Calu3 (cell line): ENCODE measurements at regions not wholly inside any gene's neighbourhood (a gene's known extent, or its start where the extent isn't known, plus 50 kb on each side); places are given as distances from the start of the nearest gene placed in this dataset.

Experiments used
- BruUV-seq: library from RNA; stranded (reverse); fragments of 400-500 nt; replicated peaks from 2 replicates; lab custom pipeline; 2021; lab: Mats Ljungman, UMichigan
- CTCF ChIA-PET: fragments of 300-600 bp; sonication (Branson Sonifier 250); formaldehyde crosslinking; loops from one replicate; lab custom pipeline; 2022; ENCODE audit warnings: antibody characterized with exemption; lab: Charles Lee
- DNase-seq: peaks from one replicate; pipeline ENCODE4 v3.0.0; 2022
- H3K27ac Mint-ChIP-seq: one replicate; pipeline ENCODE4 v1.8.0; 2022; ENCODE audit warnings: mixed read lengths; ENCODE audit not compliant: unreplicated experiment
- H3K27me3 Mint-ChIP-seq: one replicate; pipeline ENCODE4 v1.8.0; 2022; ENCODE audit warnings: mixed read lengths; ENCODE audit not compliant: unreplicated experiment
- H3K36me3 Mint-ChIP-seq: one replicate; pipeline ENCODE4 v1.8.0; 2022; ENCODE audit warnings: mild to moderate bottlenecking, moderate library complexity, mixed read lengths; ENCODE audit not compliant: insufficient read depth, unreplicated experiment
- H3K4me1 Mint-ChIP-seq: one replicate; pipeline ENCODE4 v1.8.0; 2022; ENCODE audit warnings: mild to moderate bottlenecking, low read depth, mixed read lengths; ENCODE audit not compliant: unreplicated experiment
- H3K4me3 Mint-ChIP-seq: one replicate; pipeline ENCODE4 v1.8.0; 2022; ENCODE audit warnings: mild to moderate bottlenecking, low read depth, moderate library complexity, mixed read lengths; ENCODE audit not compliant: unreplicated experiment
- H3K9me3 Mint-ChIP-seq: one replicate; pipeline ENCODE4 v1.8.0; 2022; ENCODE audit warnings: low read depth, mixed read lengths; ENCODE audit not compliant: unreplicated experiment
- CTCF ChIP-seq: fragments of 200-600 bp; IDR thresholded peaks from one replicate; pipeline ENCODE4 v1.8.0; 2022; ENCODE audit warnings: antibody characterized with exemption; ENCODE audit not compliant: unreplicated experiment
- intact Hi-C: fragments of 100-400 bp; cut with micrococcal nuclease; formaldehyde crosslinking; loops from one replicate; pipeline ENCODE4 v1.10.0; 2022; ENCODE audit not compliant: unreplicated experiment

- no TSS peak for BruUV-seq
- Mint-ChIP-seq H3K4me1 (peaks cover 21% of the 10 kb centered on the region), H3K27me3 (no peaks in the 10 kb centered on the region), H3K36me3 (peaks cover 4% of the 10 kb centered on the region), H3K27ac (no peak overlapping the region), H3K4me3 (no peak overlapping the region), H3K9me3 (no peaks in the 10 kb centered on the region)
- no peak for TF ChIP-seq CTCF
- no peak for DNase-seq
- intact Hi-C loops, result no loop called here
- CTCF ChIA-PET, result interaction anchor here (0.7 to 1.0 kb wide), 2 partner anchors 39 to 257 kb away, joined by 3 read pairs; no protein-coding TSS in a partner anchor
Observed at GRCh38 chr15:66864086-66864830, 162.2 kb downstream of the SMAD6 start.

GRCh38 chr15:66864871-66865281 is 162.8 kb downstream of the SMAD6 start:
- no peak for DNase-seq
- TF ChIP-seq CTCF, result no peak
- no peaks in the 10 kb centered on the region for H3K27me3 Mint-ChIP-seq
- peaks cover 4% of the 10 kb centered on the region for H3K36me3 Mint-ChIP-seq
- no peak overlapping the region for H3K4me3 Mint-ChIP-seq
- peaks cover 21% of the 10 kb centered on the region for H3K4me1 Mint-ChIP-seq
- CTCF ChIA-PET, result interaction anchor here (0.5 to 0.7 kb wide), 2 partner anchors 257 to 1477 kb away, joined by 3 to 4 read pairs; no protein-coding TSS in a partner anchor
- intact Hi-C loops, result no loop called here
- no peak overlapping the region for H3K27ac Mint-ChIP-seq
- no TSS peak for BruUV-seq
- no peaks in the 10 kb centered on the region for H3K9me3 Mint-ChIP-seq

GRCh38 chr15:66865622-66866611 is 163.9 kb downstream of the SMAD6 start:
- peaks cover 21% of the 10 kb centered on the region for H3K4me1 Mint-ChIP-seq
- CTCF ChIA-PET, result no interaction called here
- intact Hi-C loops, result no loop called here
- no TSS peak for BruUV-seq
- no peak overlapping the region for H3K27ac Mint-ChIP-seq
- TF ChIP-seq CTCF, result no peak
- no peak overlapping the region for H3K4me3 Mint-ChIP-seq
- H3K27me3 Mint-ChIP-seq, result no peaks in the 10 kb centered on the region
- H3K9me3 Mint-ChIP-seq, result no peaks in the 10 kb centered on the region
- DNase-seq, result no peak
- H3K36me3 Mint-ChIP-seq, result peaks cover 4% of the 10 kb centered on the region

GRCh38 chr15:66866656-66867055 is 164.6 kb downstream of the SMAD6 start:
- DNase-seq, result no peak
- CTCF ChIA-PET, result no interaction called here
- intact Hi-C loops, result no loop called here
- TF ChIP-seq CTCF, result no peak
- peaks cover 21% of the 10 kb centered on the region for H3K4me1 Mint-ChIP-seq
- H3K27me3 Mint-ChIP-seq, result no peaks in the 10 kb centered on the region
- peaks cover 4% of the 10 kb centered on the region for H3K36me3 Mint-ChIP-seq
- H3K4me3 Mint-ChIP-seq, result no peak overlapping the region
- H3K9me3 Mint-ChIP-seq, result no peaks in the 10 kb centered on the region
- no TSS peak for BruUV-seq
- H3K27ac Mint-ChIP-seq, result no peak overlapping the region
